ENCODE measurements at regions not wholly inside any gene's neighbourhood (a gene's known extent, or its start where the extent isn't known, plus 50 kb on each side); places are given as distances from the start of the nearest gene placed in this dataset.

GRCh38 chr2:136236019-136236418, 118.1 kb upstream of the CXCR4 start:
- Histone ChIP-seq H4K5ac (ENCODE audit: insufficient read length, low read depth, low read length) (no peak overlapping the region), H3K27ac (ENCODE audit: insufficient read length, low read depth, low read length) (no peak overlapping the region), H2BK5ac (ENCODE audit: insufficient read length, low read length) (no peak overlapping the region), H3K79me2 (ENCODE audit: insufficient read depth, low read length) (no peaks in the 10 kb centered on the region), H3K23me2 (ENCODE audit: insufficient read length, low read depth, low read length, poor library complexity, severe bottlenecking) (no peaks in the 10 kb centered on the region), H2BK120ac (ENCODE audit: low read depth, low read length, poor library complexity, severe bottlenecking) (no peak overlapping the region), H3K27me3 (ENCODE audit: insufficient read depth, low read length) (no peaks in the 10 kb centered on the region), H3K18ac (ENCODE audit: insufficient read length, low read depth, low read length) (no peak overlapping the region), H2BK15ac (ENCODE audit: low read depth, low read length) (no peak overlapping the region), H3K4me2 (ENCODE audit: insufficient read depth, insufficient read length, low read length) (no peak overlapping the region), H3K9me3 (ENCODE audit: control insufficient read depth, low read depth, low read length) (no peaks in the 10 kb centered on the region), H4K91ac (ENCODE audit: insufficient read length, low read depth, low read length) (no peak overlapping the region), H3K9ac (ENCODE audit: extremely low read depth, insufficient read length, low read length) (no peak overlapping the region), H3T11ph (ENCODE audit: low read length) (no peak overlapping the region), H4K20me1 (ENCODE audit: control insufficient read depth, insufficient read depth, insufficient read length) (no peaks in the 10 kb centered on the region), H3K79me1 (ENCODE audit: insufficient read depth, low read depth, low read length, poor library complexity, severe bottlenecking) (no peaks in the 10 kb centered on the region), H4K8ac (replicated peaks; ENCODE audit: insufficient read length, low read depth, low read length) (no peak overlapping the region), H2BK12ac (ENCODE audit: insufficient read length, low read depth, low read length) (no peak overlapping the region), H3K23ac (ENCODE audit: insufficient read length, low read depth, low read length) (no peak overlapping the region), H2AFZ (ENCODE audit: low read length) (no peak overlapping the region), H2AK5ac (ENCODE audit: insufficient read length, low read length) (no peak overlapping the region), H3K4ac (ENCODE audit: low read depth, low read length) (no peak overlapping the region), H3K14ac (ENCODE audit: insufficient read depth, low read length) (no peak overlapping the region; the same call in 1 of the 2 replicates), H3K56ac (ENCODE audit: insufficient read length, low read depth, low read length) (no peak overlapping the region), H2BK20ac (ENCODE audit: low read depth, low read length, poor library complexity, severe bottlenecking) (no peak overlapping the region), H3K4me1 (ENCODE audit: insufficient read depth, low read length) (no peaks in the 10 kb centered on the region; the same call in 1 of the 2 replicates)
- Mint-ChIP-seq H3K4me1 (peaks cover 6 to 12% of the 10 kb centered on the region in 2 experiments), H3K27me3 (ENCODE audit: low read depth) (no peaks in the 10 kb centered on the region; the same call in 1 of the 2 replicates), H3K27ac (no peak overlapping the region), H3K4me3 (no peak overlapping the region), H3K9me3 (no peaks in the 10 kb centered on the region), H3K36me3 (ENCODE audit: insufficient read depth in 1 of 3, low read depth in 3 of 3) (no peaks in the 10 kb centered on the region)
- DNase-seq = no peak
- no CpG with 5 or more reads among the region's 4 CpGs for WGBS (ENCODE audit: extremely low coverage, insufficient read length, low lambda C conversion rate)
- TF ChIP-seq CTCF (conservative IDR thresholded peaks at IDR 0.05) = no peak
